AG10803 (cell line): ENCODE measurements at regions not wholly inside any gene's neighbourhood (a gene's known extent, or its start where the extent isn't known, plus 50 kb on each side); places are given as distances from the start of the nearest gene placed in this dataset.

ENCODE experiments used
- DNase-seq: peaks from one replicate; pipeline ENCODE4 v3.0.0; 2010; ENCODE audit warnings: low read depth
- H3K4me3 ChIP-seq: 2 replicates; pipeline ENCODE4 v1.5.1; 2011; ENCODE audit warnings: mild to moderate bottlenecking, low read length, control low read depth
- TF ChIP-seq, protein P1 (sequence below): conservative IDR thresholded peaks from 2 replicates; pipeline ENCODE4 v1.5.1; 2011; ENCODE audit warnings: mild to moderate bottlenecking, low read length, control low read depth, inconsistent platforms

DNA sequence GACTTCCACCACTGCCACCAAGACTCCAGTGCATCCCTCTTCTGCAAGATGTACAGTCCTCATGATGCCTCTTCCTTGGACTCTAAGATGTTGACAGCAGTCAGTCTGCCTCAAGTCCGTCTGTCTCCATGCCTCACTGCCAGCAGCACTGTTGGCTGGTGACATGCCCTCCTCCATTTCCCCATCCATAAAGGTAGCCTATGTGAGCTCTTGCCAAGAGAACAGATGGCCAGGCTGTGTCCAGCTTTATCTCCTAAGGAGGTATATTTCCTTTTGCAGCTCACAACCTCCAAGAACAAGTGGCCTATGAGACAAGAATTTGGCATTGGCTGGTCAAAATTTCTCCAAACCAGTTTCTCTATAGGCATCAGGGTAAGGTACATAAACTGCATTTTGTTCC is 149.3 kb upstream of the HNRNPA3 start:
- no peak for DNase-seq
- TF ChIP-seq, protein P1, sequence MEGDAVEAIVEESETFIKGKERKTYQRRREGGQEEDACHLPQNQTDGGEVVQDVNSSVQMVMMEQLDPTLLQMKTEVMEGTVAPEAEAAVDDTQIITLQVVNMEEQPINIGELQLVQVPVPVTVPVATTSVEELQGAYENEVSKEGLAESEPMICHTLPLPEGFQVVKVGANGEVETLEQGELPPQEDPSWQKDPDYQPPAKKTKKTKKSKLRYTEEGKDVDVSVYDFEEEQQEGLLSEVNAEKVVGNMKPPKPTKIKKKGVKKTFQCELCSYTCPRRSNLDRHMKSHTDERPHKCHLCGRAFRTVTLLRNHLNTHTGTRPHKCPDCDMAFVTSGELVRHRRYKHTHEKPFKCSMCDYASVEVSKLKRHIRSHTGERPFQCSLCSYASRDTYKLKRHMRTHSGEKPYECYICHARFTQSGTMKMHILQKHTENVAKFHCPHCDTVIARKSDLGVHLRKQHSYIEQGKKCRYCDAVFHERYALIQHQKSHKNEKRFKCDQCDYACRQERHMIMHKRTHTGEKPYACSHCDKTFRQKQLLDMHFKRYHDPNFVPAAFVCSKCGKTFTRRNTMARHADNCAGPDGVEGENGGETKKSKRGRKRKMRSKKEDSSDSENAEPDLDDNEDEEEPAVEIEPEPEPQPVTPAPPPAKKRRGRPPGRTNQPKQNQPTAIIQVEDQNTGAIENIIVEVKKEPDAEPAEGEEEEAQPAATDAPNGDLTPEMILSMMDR = no peak
- H3K4me3 ChIP-seq = no peak overlapping the region

DNA sequence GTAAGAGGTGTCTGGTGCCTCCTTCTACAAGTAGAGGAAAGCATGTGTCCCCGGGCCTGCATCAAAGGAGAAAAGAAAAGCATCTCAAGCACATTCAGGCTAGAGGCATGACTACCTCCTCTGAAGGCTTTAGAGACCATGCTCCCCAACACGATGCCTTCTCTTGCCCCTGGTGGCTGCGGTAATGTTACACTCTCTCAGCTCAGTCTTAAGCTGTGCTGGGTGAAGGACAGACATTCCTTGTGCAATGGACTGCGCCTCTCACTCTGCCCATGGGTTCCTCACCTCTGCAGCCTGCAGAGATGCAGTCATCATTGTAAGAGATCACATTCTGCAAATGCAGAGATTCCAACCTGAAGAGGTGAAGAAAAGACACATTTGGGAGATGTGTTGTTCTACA is 148.2 kb upstream of the HNRNPA3 start:
- no peak for DNase-seq
- TF ChIP-seq, protein P1 = no peak
- no peak overlapping the region for H3K4me3 ChIP-seq

DNA sequence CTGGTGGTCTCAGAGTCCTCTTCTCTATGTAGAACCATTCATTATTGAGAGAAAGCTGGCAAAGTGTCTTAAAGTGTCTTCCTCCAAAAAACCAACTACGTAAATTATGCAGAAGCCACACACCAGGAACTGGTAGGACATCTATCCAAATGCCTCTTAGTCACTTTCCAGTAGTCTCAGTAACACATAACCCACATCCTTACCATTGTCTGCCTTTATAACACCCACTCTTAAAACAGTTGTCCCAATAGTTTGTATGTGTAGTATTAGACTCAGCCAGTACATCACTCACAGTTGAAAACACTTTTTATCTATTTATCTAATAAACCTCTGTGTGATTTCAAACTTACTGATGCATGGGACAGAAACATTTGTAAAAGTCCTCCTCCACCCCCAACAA is 143.6 kb upstream of the HNRNPA3 start:
- H3K4me3 ChIP-seq = no peak overlapping the region
- TF ChIP-seq, protein P1 = no peak
- DNase-seq = no peak

DNA sequence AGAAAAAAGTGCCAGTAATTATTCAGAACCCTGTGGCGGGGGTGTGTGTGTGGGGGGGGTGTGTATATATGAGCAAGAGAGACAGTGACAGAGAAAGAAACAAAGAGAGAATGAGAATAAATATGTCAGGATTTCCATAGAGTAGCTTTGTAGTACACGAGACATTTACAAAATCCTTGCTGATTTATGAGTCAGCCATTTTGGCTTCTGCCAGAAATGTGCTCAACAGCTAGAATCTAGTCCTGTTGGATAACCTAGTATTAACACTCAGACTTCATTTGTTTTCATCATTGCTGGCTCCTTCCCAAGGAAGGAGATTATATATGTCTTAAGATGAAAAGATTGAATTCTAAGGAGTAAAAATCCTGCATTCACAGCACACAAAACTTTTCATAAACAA is 140.5 kb upstream of the HNRNPA3 start:
- no peak overlapping the region for H3K4me3 ChIP-seq
- TF ChIP-seq, protein P1 = no peak
- DNase-seq = peak; percentile 4

DNA sequence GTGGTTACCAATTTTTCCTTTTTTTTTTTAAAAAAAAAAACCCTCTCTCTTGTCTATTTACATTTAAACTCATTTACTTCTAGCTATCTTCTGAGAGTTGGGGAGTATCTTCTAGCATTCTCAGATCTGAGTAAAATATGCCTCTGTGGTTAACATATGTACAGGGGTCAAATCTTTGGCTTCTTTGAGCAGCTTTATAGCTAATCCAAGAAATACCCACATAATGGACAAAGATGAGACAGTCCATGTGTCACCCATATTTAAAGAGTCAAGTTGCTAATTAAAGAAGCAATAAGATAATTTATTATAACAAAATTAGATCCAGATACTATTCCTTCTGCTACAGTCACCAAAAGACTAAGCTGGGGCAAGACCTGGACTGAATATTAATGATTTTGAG is 139.0 kb upstream of the HNRNPA3 start:
- TF ChIP-seq, protein P1 = no peak
- peak; percentile 7 for DNase-seq
- H3K4me3 ChIP-seq = no peak overlapping the region

DNA sequence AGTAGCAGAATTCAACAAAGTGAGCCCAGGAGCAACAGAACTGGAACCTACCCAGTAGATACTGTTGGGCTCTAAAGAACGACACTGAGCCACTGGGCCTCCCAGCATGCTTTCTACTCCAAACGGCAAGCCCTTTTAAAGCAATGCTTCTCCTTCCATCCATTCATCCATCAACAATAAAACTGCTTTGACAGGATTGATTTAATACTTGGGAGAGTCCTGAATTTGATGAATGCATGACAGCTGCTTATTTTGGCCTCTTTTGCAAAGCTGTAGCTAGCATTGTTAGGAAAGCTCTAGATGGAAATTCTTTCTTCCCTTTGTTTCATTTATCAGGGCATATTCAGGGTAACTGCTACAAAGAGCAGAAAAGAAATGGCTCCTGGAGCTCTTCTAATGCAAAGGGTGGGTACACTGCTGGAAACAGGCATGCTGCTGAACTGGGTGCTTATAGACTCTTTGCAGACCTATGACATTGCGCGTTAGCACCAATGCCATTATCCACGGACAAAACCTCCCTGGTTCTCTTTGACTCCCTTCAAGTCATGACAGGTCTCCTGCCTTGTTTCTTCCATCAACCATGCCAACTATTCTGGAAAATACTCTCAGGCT is 138.4 kb upstream of the HNRNPA3 start:
- DNase-seq = no peak
- no peak overlapping the region for H3K4me3 ChIP-seq
- TF ChIP-seq, protein P1 = no peak

DNA sequence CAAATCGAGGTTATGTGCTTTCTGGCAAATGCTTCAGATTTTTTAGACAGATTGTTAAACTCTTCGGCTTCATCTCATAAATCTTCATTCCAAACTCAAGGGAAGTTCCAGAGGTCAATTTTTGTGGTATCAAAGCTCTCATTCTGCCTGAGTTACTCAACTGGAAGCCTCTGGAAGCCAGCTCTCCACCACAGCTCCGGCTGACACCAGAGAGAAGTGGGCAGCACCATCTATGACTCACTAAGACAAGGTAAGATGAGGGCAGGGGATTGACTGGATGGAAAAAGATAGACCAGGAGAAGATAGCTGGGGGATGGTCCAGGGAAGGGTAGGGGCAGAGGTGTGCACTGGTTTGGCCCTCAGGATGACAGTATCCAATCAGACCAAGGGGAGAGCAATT is 137.3 kb upstream of the HNRNPA3 start:
- peak; percentile 53 for DNase-seq
- no peak overlapping the region for H3K4me3 ChIP-seq
- TF ChIP-seq, protein P1 = no peak
